ENCODE measurements at regions not wholly inside any gene's neighbourhood (a gene's known extent, or its start where the extent isn't known, plus 50 kb on each side); places are given as distances from the start of the nearest gene placed in this dataset.

DNA sequence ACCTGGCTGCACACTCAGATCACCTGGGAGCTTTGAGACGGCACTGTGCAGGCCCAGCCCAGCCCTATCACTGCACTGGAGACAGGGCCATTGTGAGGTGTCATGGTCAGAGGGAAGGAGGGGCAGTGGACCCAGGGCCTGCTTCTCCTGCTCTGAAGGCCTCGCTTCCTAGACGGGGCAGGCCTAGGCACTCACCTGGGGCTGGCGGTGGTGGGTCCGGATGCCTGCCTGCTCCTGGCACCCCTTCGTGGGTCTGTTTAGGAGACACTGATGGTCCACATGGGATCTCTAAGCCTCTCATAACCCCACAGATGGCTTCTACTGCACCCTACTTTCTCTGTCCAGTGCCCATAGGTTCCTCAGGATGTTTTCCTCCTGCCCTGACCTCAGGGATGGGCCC is 230.9 kb downstream of the MATN1 start:
- Histone ChIP-seq H3K4me3 (no peak overlapping the region), H3K4me1 (no peaks in the 10 kb centered on the region), H3K9me3 (peaks cover 0 to 5% (median 0%) of the 10 kb centered on the region in 4 donors), H3K27me3 (no peaks in the 10 kb centered on the region), H3K27ac (replicated peaks in 1 of 4) (no peak overlapping the region), H3K36me3 (no peaks in the 10 kb centered on the region)
- DNase-seq (ENCODE audit: extremely low spot score): no peak
- no peak for TF ChIP-seq POLR2AphosphoS5 (IDR thresholded peaks at IDR 0.05)
- intact Hi-C loops (cut with DNase I): no loop called here
- WGBS: 80% methylated on average over 1 of the region's 6 CpGs

- H3K4me1 ChIP-seq: no peaks in the 10 kb centered on the region
- DNase-seq (ENCODE audit: extremely low spot score): no peak
- no peaks in the 10 kb centered on the region for H3K36me3 ChIP-seq
- peaks cover 0 to 5% (median 0%) of the 10 kb centered on the region in 4 donors for H3K9me3 ChIP-seq
- H3K27ac ChIP-seq (replicated peaks in 1 of 4): no peak overlapping the region
- H3K27me3 ChIP-seq: no peaks in the 10 kb centered on the region
- TF ChIP-seq CTCF (IDR thresholded peaks at IDR 0.05) (no peak), POLR2A (IDR thresholded peaks at IDR 0.05; ENCODE audit: low read depth) (no peak), EP300 (IDR thresholded peaks at IDR 0.05) (no peak), POLR2AphosphoS5 (IDR thresholded peaks at IDR 0.05) (no peak)
- H3K4me3 ChIP-seq: no peak overlapping the region
- WGBS: 63% methylated on average over 4 of the region's 4 CpGs
- intact Hi-C loops (cut with DNase I): no loop called here
Observed at GRCh38 chr1:30491831-30492230, 231.6 kb downstream of the MATN1 start.

GRCh38 chr1:30490554-30491053 is 232.8 kb downstream of the MATN1 start:
- Histone ChIP-seq H3K36me3 (no peaks in the 10 kb centered on the region), H3K27me3 (peaks cover 0 to under 1% (median 0%) of the 10 kb centered on the region in 4 donors), H3K9me3 (peaks cover 0 to 5% (median 0%) of the 10 kb centered on the region in 4 donors), H3K4me3 (no peak overlapping the region), H3K27ac (replicated peaks in 1 of 4) (no peak overlapping the region), H3K4me1 (no peaks in the 10 kb centered on the region)
- intact Hi-C loops (cut with DNase I): no loop called here
- WGBS: no CpG with 5 or more reads among the region's 3 CpGs
- DNase-seq (ENCODE audit: extremely low spot score): no peak
- TF ChIP-seq POLR2A (IDR thresholded peaks at IDR 0.05; ENCODE audit: low read depth) (no peak), POLR2AphosphoS5 (IDR thresholded peaks at IDR 0.05) (no peak), EP300 (IDR thresholded peaks at IDR 0.05) (no peak), CTCF (IDR thresholded peaks at IDR 0.05) (no peak)

- H3K27me3 ChIP-seq: peaks cover 0 to 8% (median 0%) of the 10 kb centered on the region in 4 donors
- H3K9me3 ChIP-seq: peaks cover 0 to 5% (median 0%) of the 10 kb centered on the region in 4 donors
- no peaks in the 10 kb centered on the region for H3K4me1 ChIP-seq
- no peaks in the 10 kb centered on the region for H3K36me3 ChIP-seq
- WGBS: 87% methylated on average over 3 of the region's 3 CpGs
- no peak for TF ChIP-seq POLR2AphosphoS5 (IDR thresholded peaks at IDR 0.05)
- no peak for TF ChIP-seq POLR2A (IDR thresholded peaks at IDR 0.05; ENCODE audit: low read depth)
- no peak for DNase-seq (ENCODE audit: extremely low spot score)
- intact Hi-C loops (cut with DNase I): no loop called here
- H3K4me3 ChIP-seq: no peak overlapping the region
- H3K27ac ChIP-seq (replicated peaks in 1 of 4): no peak overlapping the region
Observed at GRCh38 chr1:30489737-30490389, 233.5 kb downstream of the MATN1 start.

DNA sequence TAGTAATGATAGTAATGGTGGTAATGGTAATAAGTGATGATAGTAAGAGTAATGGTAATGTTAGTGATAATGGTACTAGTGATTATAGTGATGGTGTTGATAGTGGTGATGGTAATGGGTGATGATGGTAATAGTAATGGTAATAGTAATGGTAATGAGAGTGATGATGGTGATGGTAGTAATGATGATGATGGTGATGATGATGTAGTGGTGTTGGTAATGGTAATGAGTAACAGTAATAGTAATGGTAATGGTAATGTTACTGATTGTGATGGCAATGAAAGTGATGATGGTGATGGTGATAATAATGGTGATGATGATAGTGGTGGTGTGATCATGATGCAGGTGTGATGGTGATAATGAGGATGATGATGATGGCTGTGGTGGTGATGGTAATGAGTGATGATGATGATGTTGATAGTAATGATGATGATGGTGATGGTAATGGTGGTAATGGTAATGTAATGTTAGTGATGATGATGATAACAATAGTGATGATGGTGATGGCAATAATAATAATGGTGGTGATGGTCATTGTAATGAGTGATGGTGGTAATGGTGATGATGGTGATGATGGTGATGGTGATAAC is 235.0 kb downstream of the MATN1 start:
- Histone ChIP-seq H3K9me3 (peaks cover 0 to 5% (median 1%) of the 10 kb centered on the region in 4 donors), H3K27me3 (peaks cover 0 to 21% (median 0%) of the 10 kb centered on the region in 4 donors), H3K27ac (replicated peaks in 1 of 4) (no peak overlapping the region), H3K36me3 (no peaks in the 10 kb centered on the region), H3K4me3 (no peak overlapping the region), H3K4me1 (no peaks in the 10 kb centered on the region)
- intact Hi-C loops (cut with DNase I): no loop called here
- DNase-seq (ENCODE audit: extremely low spot score): no peak
- no peak for TF ChIP-seq POLR2A (IDR thresholded peaks at IDR 0.05; ENCODE audit: low read depth)
- no peak for TF ChIP-seq CTCF (IDR thresholded peaks at IDR 0.05)
- TF ChIP-seq POLR2AphosphoS5 (IDR thresholded peaks at IDR 0.05): no peak
- TF ChIP-seq EP300 (IDR thresholded peaks at IDR 0.05): no peak

Data from esophagus muscularis mucosa (tissue), 4 donors.